Inflammatory macrophage treated with lipopolysaccharide for 4 hours (primary cell): ENCODE measurements at regions not wholly inside any gene's neighbourhood (a gene's known extent, or its start where the extent isn't known, plus 50 kb on each side); places are given as distances from the start of the nearest gene placed in this dataset.
A peak's percentile ranks its signal among the peaks of the same experiment; 100 is the strongest.

ENCODE experiments used
- DNase-seq: peaks from one replicate; pipeline ENCODE4 v3.0.0-alpha.2; 2020

GRCh38 chr9:107888773-107889227 is 399.2 kb upstream of the KLF4 start:
- no peak for DNase-seq

- DNase-seq, result peak; percentile 52
These were observed 397.3 kb upstream of the KLF4 start for GRCh38 chr9:107886826-107887225.

- peak; percentile 88 for DNase-seq
These were observed 394.0 kb upstream of the KLF4 start for GRCh38 chr9:107883496-107884124.

- DNase-seq, result no peak
These were observed 392.2 kb upstream of the KLF4 start for GRCh38 chr9:107881626-107882300.

- DNase-seq, result peak; percentile 25
These were observed 388.9 kb upstream of the KLF4 start for GRCh38 chr9:107878462-107878861.

- DNase-seq, result no peak
These were observed 386.0 kb upstream of the KLF4 start for GRCh38 chr9:107875571-107875980.

- peak; percentile 66 for DNase-seq
These were observed 385.2 kb upstream of the KLF4 start for GRCh38 chr9:107874591-107875369.

GRCh38 chr9:107874137-107874536 is 384.6 kb upstream of the KLF4 start:
- no peak for DNase-seq

- DNase-seq, result no peak
These were observed 383.1 kb upstream of the KLF4 start for GRCh38 chr9:107872457-107873192.

GRCh38 chr9:107870927-107871680 is 381.5 kb upstream of the KLF4 start:
- no peak for DNase-seq

GRCh38 chr9:107870221-107870620 is 380.7 kb upstream of the KLF4 start:
- DNase-seq, result no peak

GRCh38 chr9:107869111-107869510 is 379.5 kb upstream of the KLF4 start:
- DNase-seq, result no peak

GRCh38 chr9:107868186-107868585 is 378.6 kb upstream of the KLF4 start:
- no peak for DNase-seq

- no peak for DNase-seq
These were observed 378.2 kb upstream of the KLF4 start for GRCh38 chr9:107867738-107868137.

GRCh38 chr9:107866711-107867311 is 377.2 kb upstream of the KLF4 start:
- DNase-seq, result peak; percentile 80

GRCh38 chr9:107863396-107863795 is 373.8 kb upstream of the KLF4 start:
- DNase-seq, result peak; percentile 82

GRCh38 chr9:107862881-107863280 is 373.3 kb upstream of the KLF4 start:
- peak; percentile 95 for DNase-seq

GRCh38 chr9:107862323-107862722 is 372.8 kb upstream of the KLF4 start:
- DNase-seq, result peak; percentile 88

GRCh38 chr9:107861075-107861474 is 371.5 kb upstream of the KLF4 start:
- no peak for DNase-seq

GRCh38 chr9:107858260-107858659 is 368.7 kb upstream of the KLF4 start:
- no peak for DNase-seq

GRCh38 chr9:107856633-107857032 is 367.1 kb upstream of the KLF4 start:
- no peak for DNase-seq

- DNase-seq, result no peak
These were observed 365.6 kb upstream of the KLF4 start for GRCh38 chr9:107855164-107855563.
